ENCODE measurements at regions not wholly inside any gene's neighbourhood (a gene's known extent, or its start where the extent isn't known, plus 50 kb on each side); places are given as distances from the start of the nearest gene placed in this dataset.

- POLR2A ChIA-PET = no interaction called here
- H3K27me3 Mint-ChIP-seq = no peaks in the 10 kb centered on the region
- peaks cover 6% of the 10 kb centered on the region for H3K9me3 Mint-ChIP-seq (ENCODE audit: insufficient read depth)
These were observed 147.4 kb downstream of the IL15 start for GRCh38 chr4:141783770-141784169.

GRCh38 chr4:141786946-141787345 is 150.6 kb downstream of the IL15 start:
- peaks cover 6% of the 10 kb centered on the region for H3K9me3 Mint-ChIP-seq (ENCODE audit: insufficient read depth)
- Histone ChIP-seq H3K4me2 (replicated peaks; ENCODE audit: low read depth, low read length, poor library complexity, severe bottlenecking) (no peak overlapping the region), H3K79me2 (ENCODE audit: control insufficient read depth, insufficient read depth, low read length) (no peaks in the 10 kb centered on the region), H3K36me3 (replicated peaks in 1 of 2; ENCODE audit: control extremely low read depth in 1 of 2, control insufficient read depth in 1 of 2, extremely low read depth in 1 of 2, insufficient read depth in 2 of 2, low read length in 1 of 2) (no peaks in the 10 kb centered on the region), H3K4me3 (ENCODE audit: control extremely low read depth in 1 of 5, extremely low read depth in 1 of 5, insufficient read depth in 1 of 5, low read depth in 2 of 5, low read length in 4 of 5) (no peak overlapping the region), H3K9ac (ENCODE audit: low read length) (no peak overlapping the region), H3K27ac (ENCODE audit: low read length in 2 of 2) (no peak overlapping the region), H3K9me3 (ENCODE audit: control extremely low read depth in 1 of 3, control insufficient read depth in 2 of 3, insufficient read depth in 1 of 3, low read length in 2 of 3) (no peaks in the 10 kb centered on the region), H3K4me1 (ENCODE audit: control insufficient read depth in 2 of 2, insufficient read depth in 2 of 2, low read length in 2 of 2) (no peaks in the 10 kb centered on the region), H3K27me3 (replicated peaks in 1 of 4; ENCODE audit: control extremely low read depth in 1 of 4, control insufficient read depth in 3 of 4, insufficient read depth in 4 of 4, low read length in 3 of 4) (no peaks in the 10 kb centered on the region), H2AFZ (ENCODE audit: insufficient read depth, low read depth, low read length, poor library complexity, severe bottlenecking) (no peak overlapping the region), H4K20me1 (ENCODE audit: control insufficient read depth, insufficient read depth, low read length, poor library complexity, severe bottlenecking) (no peaks in the 10 kb centered on the region)
- no peak overlapping the region for H3K4me3 Mint-ChIP-seq
- H3K27me3 Mint-ChIP-seq = no peaks in the 10 kb centered on the region
- DNase-seq (no peak), ATAC-seq (ENCODE audit: low read depth) (no peak)
- CTCF ChIA-PET = no interaction called here
- intact Hi-C loops (cut with micrococcal nuclease) = no loop called here
- H3K27ac Mint-ChIP-seq = no peak overlapping the region
- no peaks in the 10 kb centered on the region for H3K4me1 Mint-ChIP-seq
- TF ChIP-seq EZH2 (IDR thresholded peaks at IDR 0.05; ENCODE audit: borderline replicate concordance, insufficient read depth, low read depth, low read length, poor library complexity, severe bottlenecking) (no peak), CTCF (IDR thresholded peaks at IDR 0.05) (no peak)
- POLR2A ChIA-PET = no interaction called here

More at GRCh38 chr4:141783770-141784169, 147.4 kb downstream of the IL15 start:
- intact Hi-C loops (cut with micrococcal nuclease) = no loop called here
- H3K9ac ChIP-seq (ENCODE audit: low read length) = no peak overlapping the region
- H3K4me1 ChIP-seq (ENCODE audit: control insufficient read depth in 2 of 2, insufficient read depth in 2 of 2, low read length in 2 of 2) = no peaks in the 10 kb centered on the region
- H2AFZ ChIP-seq (ENCODE audit: insufficient read depth, low read depth, low read length, poor library complexity, severe bottlenecking) = no peak overlapping the region
- no peaks in the 10 kb centered on the region for H4K20me1 ChIP-seq (ENCODE audit: control insufficient read depth, insufficient read depth, low read length, poor library complexity, severe bottlenecking)
- ATAC-seq (ENCODE audit: low read depth) = no peak
- no peak for DNase-seq
- CTCF ChIA-PET = no interaction called here
- no peaks in the 10 kb centered on the region for H3K79me2 ChIP-seq (ENCODE audit: control insufficient read depth, insufficient read depth, low read length)
- H3K9me3 ChIP-seq (ENCODE audit: control extremely low read depth in 1 of 3, control insufficient read depth in 2 of 3, insufficient read depth in 1 of 3, low read length in 2 of 3) = no peaks in the 10 kb centered on the region
- TF ChIP-seq EZH2 (IDR thresholded peaks at IDR 0.05; ENCODE audit: borderline replicate concordance, insufficient read depth, low read depth, low read length, poor library complexity, severe bottlenecking) = no peak
- TF ChIP-seq CTCF (IDR thresholded peaks at IDR 0.05) = no peak
- no peaks in the 10 kb centered on the region for H3K36me3 ChIP-seq (replicated peaks in 1 of 2; ENCODE audit: control extremely low read depth in 1 of 2, control insufficient read depth in 1 of 2, extremely low read depth in 1 of 2, insufficient read depth in 2 of 2, low read length in 1 of 2)
- no peak overlapping the region for H3K4me3 Mint-ChIP-seq
- H3K4me2 ChIP-seq (replicated peaks; ENCODE audit: low read depth, low read length, poor library complexity, severe bottlenecking) = no peak overlapping the region
- no peaks in the 10 kb centered on the region for H3K27me3 ChIP-seq (replicated peaks in 1 of 4; ENCODE audit: control extremely low read depth in 1 of 4, control insufficient read depth in 3 of 4, insufficient read depth in 4 of 4, low read length in 3 of 4)
- no peak overlapping the region for H3K27ac ChIP-seq (ENCODE audit: low read length in 2 of 2)
- no peak overlapping the region for H3K27ac Mint-ChIP-seq
- no peak overlapping the region for H3K4me3 ChIP-seq (ENCODE audit: control extremely low read depth in 1 of 5, extremely low read depth in 1 of 5, insufficient read depth in 1 of 5, low read depth in 2 of 5, low read length in 4 of 5)
- H3K4me1 Mint-ChIP-seq = no peaks in the 10 kb centered on the region
